Retina (tissue), 1 donor: ENCODE measurements at regions not wholly inside any gene's neighbourhood (a gene's known extent, or its start where the extent isn't known, plus 50 kb on each side); places are given as distances from the start of the nearest gene placed in this dataset.
"Not testable (repeated sequence)": the region's sequence is repeated elsewhere in the genome, so short reads cannot be mapped to it uniquely, and the experiment has no call there.

Experiments
- DNase-seq: peaks from one replicate; pipeline ENCODE4 v3.0.0-alpha.2; 2016

DNA sequence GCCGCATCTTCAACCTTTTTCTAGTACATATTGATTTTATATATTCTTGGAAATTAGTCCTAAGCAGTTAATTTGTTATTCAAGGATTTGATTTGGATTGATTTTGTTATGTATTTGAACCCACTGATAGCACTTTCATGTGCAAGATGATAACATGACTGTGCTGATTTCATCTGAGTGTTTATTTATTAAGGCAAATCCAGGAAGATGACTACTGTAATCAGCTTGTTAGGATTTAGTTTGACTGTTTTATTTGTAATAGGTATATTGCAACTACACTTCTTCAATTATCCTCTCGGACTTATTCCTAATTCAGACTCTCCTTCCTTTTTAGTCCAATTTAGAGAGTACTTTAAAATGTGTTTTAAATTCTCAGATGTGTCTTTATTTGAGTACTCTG is 75.1 kb upstream of the PRKG1 start:
- no peak for DNase-seq

GRCh38 chr10:51000164-51000563 is 74.1 kb upstream of the PRKG1 start:
- DNase-seq = no peak

DNA sequence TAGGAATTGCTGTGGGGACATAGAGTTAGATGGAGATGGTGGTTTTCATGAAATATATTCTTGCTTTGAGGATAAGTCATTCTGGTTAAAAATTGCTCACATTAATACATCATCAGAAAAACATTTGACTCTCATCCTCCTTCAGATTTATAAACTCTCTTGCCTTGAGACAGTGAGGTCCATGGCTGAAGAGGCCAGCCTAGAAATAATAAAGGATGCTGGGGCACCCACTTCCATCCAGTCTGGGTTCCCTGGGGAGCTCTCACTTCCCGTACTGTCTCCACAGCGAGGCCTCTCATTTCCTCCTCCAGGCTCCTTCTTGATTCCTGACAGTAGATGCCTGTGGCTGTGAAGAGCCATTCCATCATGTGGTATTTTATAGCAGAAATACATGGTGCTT is 73.3 kb upstream of the PRKG1 start:
- no peak for DNase-seq

DNA sequence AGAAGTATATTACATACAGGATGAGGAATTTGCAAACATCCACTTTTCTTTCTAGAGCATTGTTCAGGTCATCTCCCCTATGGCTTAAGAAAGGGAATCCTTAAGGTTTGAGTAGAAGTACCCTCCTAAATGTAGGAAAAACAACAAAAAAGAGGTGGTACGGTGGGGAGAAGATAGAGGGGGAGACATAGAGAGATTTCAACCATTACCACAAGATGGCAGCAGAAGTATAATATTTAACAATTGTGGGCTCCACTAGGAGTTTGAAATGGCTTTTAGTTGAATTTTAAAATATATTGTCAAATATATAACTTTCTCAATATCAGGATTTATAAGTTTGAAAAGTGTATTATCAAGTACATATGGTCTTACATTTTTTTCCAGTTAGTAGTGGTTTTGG is 72.7 kb upstream of the PRKG1 start:
- DNase-seq = no peak

GRCh38 chr10:51002469-51002868 is 71.8 kb upstream of the PRKG1 start:
- DNase-seq = no peak

DNA sequence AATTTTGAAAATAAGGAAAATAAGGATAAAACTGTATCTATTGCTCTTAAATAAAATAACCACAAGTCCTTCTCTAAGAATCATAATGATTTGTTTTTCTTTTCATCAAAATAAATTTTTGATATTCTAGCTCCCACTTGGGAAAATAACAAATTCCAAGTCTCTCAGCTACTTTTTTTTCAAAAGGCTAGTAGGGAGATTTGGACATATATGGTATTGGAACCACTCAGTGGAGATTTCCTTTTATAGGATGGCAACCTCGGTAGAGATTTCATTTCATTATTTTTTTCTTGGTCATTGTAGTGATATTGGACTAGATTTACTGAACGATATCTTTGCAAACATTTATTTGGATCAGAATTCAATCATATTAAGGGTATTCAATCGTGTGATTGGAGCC is 69.5 kb upstream of the PRKG1 start:
- no peak for DNase-seq

GRCh38 chr10:51005551-51005950 is 68.7 kb upstream of the PRKG1 start:
- DNase-seq = no peak

- DNase-seq = no peak
Observed at GRCh38 chr10:51006686-51007085, 67.6 kb upstream of the PRKG1 start.

DNA sequence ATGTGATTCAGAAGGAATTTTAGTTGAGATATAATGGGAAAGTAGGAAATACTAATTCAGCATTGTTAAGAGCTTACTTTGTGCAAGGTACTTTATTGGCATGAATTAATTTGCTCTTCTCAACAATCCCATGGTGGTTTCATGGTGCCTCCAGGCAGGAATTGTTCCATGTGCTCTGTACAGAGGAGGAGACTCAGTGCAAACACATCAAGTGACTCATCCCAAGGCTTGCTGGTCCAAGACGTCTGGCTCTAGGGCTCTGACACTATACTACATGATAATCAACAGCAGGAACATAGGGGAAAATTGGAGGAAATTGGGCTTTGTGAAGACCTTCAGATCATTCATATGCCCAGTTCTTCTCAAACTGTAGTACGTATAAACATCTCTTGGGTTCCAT is 66.5 kb upstream of the PRKG1 start:
- no peak for DNase-seq

DNA sequence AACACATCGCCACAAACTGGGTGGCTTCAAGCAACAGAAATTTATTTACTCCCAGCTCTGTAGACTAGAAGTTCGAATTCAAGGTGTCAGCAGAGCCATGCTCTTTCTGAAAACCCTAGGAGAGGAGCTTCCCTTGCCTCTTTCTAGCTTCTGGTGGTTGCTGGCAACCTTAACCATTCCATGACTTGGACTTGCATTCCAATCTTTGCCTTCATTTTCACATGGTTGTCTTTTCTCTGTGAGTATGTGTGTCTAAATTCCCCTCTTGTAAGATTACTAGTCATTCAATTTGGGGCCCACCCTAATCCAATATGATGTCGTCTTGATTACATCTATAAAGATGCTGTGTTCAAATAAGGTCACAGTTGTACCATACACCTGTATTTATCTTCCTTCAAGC is 65.9 kb upstream of the PRKG1 start:
- DNase-seq = no peak

- no peak for DNase-seq
Observed at GRCh38 chr10:51010977-51011376, 63.3 kb upstream of the PRKG1 start.

DNA sequence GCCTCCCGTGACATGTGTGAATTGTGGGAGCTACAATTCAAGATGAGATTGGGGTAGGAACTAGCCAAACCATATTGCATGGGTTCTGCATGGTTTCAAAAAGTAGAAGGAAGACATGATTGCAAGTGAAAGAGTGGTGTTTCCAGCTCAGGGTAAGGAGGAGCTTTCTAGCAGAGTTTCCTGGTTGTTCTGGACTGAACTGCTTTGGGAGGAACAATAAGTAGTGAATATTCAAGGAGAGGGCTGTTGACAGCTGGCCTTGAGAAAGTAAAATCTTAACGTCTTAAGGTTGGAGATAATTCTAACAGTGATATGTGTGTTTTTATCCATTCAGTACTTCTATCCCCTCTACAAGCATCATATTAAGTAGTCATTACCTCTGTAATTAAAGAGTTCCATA is 62.2 kb upstream of the PRKG1 start:
- DNase-seq = no peak

- DNase-seq = no peak
Observed at GRCh38 chr10:51014680-51015389, 59.5 kb upstream of the PRKG1 start.

DNA sequence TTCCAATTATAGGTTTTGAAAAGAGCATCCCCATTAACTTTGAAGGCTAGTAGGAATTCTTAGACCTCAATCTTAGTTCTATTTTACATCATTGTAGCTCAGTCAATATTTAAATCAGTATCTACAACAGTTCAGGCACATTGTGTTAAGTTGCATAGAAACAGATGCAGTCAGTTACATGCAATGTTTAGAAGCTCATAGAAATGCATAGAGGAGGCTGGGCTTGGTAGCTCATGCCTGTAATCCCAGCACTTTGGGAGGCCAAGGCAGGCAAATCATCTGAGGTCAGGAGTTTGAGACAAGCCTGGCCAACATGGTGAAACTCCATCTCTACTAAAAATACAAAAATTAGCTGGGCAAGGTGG is 58.9 kb upstream of the PRKG1 start:
- DNase-seq = not testable (repeated sequence)

- DNase-seq = no peak
Observed at GRCh38 chr10:51020200-51020599, 54.1 kb upstream of the PRKG1 start.

- DNase-seq = no peak
Observed at GRCh38 chr10:51022933-51023585, 51.2 kb upstream of the PRKG1 start.

- no peak for DNase-seq
Observed at GRCh38 chr10:51023636-51024035, 50.7 kb upstream of the PRKG1 start.
